WI38 (cell line): ENCODE measurements at regions not wholly inside any gene's neighbourhood (a gene's known extent, or its start where the extent isn't known, plus 50 kb on each side); places are given as distances from the start of the nearest gene placed in this dataset.

Source experiments
- H3K4me3 ChIP-seq: 2 replicates; pipeline ENCODE4 v1.5.1; 2011; ENCODE audit warnings: low read depth, mild to moderate bottlenecking, control low read depth, low read length
- TF ChIP-seq, protein P1 (sequence below): IDR thresholded peaks from 2 replicates; pipeline ENCODE4 v1.5.1; 2012; ENCODE audit warnings: low read depth, mild to moderate bottlenecking, control low read depth, low read length

DNA sequence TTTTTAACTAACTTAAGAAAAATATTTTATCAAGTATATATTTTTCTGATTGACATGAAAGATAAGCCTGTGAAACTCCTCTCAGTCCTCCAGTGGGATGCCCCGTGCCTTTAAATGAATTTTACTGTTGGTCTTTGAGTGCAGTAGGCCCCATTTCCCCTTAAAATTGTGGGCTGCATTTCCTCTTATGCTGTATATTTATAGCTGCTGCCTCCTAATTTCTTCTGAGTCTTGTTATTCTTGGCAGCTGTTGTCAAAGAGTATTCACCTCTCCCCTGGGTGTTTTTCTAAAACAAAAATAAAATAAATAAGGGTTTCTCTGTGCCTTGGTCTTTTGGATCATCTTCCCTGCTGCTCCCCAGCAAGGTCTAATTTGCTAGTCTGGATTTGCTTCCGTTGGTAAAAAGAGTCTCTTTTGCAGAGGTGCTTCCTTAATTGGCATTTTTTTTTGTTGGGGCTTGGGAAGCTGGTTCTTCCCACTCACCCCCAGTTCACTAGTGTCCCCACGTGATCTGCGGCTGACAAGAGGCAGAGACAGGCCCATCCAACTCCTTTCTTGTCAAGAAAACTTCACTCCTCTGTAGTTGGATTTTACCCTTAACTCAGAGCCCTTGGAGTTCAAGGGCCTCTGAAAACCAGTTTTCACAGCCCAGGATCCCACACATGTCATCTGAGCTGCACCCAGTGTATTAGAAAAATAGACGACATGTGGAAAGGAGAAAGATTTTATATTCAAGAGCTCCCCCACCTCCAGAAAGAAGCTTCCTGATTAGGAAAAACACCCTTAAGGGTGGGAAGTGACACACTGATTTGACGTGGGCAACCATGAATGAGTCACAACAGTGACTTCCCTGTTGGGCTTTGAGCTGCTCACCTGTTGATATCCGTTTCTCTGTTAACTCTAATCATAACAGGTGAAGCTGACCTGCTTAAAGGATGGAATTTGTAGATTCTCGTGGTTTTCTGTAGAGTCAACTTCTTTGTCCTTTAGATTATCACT lies 431.5 kb downstream of the DCDC2C start:
- no peak overlapping the region for H3K4me3 ChIP-seq
- TF ChIP-seq, protein P1, sequence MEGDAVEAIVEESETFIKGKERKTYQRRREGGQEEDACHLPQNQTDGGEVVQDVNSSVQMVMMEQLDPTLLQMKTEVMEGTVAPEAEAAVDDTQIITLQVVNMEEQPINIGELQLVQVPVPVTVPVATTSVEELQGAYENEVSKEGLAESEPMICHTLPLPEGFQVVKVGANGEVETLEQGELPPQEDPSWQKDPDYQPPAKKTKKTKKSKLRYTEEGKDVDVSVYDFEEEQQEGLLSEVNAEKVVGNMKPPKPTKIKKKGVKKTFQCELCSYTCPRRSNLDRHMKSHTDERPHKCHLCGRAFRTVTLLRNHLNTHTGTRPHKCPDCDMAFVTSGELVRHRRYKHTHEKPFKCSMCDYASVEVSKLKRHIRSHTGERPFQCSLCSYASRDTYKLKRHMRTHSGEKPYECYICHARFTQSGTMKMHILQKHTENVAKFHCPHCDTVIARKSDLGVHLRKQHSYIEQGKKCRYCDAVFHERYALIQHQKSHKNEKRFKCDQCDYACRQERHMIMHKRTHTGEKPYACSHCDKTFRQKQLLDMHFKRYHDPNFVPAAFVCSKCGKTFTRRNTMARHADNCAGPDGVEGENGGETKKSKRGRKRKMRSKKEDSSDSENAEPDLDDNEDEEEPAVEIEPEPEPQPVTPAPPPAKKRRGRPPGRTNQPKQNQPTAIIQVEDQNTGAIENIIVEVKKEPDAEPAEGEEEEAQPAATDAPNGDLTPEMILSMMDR, result no peak

DNA sequence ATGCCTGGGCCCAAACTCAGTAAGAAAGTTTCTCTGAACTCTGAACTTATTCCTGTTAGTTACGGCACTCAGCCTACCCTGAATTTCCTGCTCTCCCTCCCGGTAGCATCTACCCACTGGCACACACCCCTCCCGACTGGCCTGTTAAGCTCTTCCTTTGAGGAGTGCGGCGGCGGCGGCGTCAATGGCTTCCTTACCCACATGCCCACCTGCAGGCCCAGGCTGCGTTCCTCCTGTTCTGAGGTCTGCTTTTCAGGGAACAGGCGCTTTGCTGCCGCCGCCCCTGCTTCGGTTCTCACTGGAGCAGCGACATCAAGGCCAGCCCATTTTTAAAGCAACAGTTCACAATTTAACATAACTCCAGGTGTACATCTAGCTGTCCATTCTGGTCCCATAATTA lies 432.4 kb downstream of the DCDC2C start:
- TF ChIP-seq, protein P1, result no peak
- no peak overlapping the region for H3K4me3 ChIP-seq

DNA sequence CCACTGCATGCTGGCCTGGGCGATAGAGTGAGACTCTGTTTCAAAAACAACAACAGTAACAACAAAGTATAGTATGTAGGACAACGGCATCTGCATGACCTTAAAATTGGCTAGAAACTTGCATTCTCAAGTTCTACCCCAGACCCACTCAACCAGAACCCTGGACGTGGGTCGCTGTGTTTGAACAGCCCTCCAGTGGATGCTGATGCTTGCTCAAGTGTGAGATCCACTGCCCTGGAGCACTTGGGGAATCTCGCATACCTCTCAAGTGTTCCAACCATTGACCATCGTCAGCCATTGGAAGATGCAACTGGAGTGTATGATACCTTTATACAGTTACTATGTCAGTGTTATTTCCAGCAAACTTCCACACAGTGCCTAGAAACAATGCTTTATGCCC lies 435.9 kb downstream of the DCDC2C start:
- H3K4me3 ChIP-seq, result no peak overlapping the region
- TF ChIP-seq, protein P1, result no peak

DNA sequence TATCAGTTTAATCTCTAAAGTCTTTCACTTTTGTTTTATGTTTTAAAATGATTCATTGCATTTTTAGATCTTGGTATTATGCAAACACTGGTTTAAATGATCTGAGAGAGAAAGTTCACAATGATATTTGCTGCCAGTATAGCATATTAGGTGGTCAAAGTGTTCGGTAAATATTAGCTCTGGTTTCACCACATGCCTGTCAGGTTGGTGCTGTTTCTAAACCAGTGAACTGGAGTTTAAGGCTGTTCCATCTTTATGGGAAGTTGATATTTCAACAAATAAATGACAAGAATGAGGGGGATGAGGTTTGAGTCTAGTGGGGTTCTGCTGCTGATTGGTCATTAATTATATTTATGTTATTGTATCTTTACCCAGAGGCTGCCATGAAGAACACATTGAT lies 436.4 kb downstream of the DCDC2C start:
- TF ChIP-seq, protein P1, result no peak
- no peak overlapping the region for H3K4me3 ChIP-seq

DNA sequence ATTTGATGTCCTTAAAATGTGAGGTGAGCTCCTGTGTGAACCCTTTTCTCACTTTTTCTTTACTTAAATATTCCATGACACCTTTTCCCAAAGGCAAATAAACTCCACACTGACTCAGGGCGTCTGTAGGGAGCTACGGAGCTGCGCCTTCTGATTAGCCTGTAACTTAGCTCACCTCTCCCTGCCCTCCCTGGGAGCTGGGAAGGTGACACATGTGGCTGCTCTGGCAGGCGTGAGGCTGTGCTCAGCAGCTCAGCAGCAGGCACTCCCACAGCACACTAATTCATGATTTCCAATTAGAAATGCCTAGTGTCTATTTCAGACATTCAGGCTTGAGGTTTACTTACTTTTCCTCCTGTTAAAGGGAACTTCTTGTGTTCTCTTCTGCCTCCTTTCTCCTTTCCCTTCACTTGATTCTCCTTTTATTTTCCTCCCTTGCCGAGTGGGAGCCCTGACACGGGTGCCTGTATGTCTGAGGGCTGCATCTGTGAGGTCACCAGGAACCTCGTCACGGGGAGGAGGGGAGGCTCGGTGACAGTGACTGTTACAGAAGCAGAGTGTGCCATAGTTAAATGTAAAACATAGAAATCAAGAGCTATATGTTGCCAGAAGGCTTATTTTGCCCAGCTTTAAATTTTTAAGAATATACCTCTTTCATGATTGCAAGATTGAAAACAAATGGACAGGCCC lies 437.1 kb downstream of the DCDC2C start:
- TF ChIP-seq, protein P1, result no peak
- H3K4me3 ChIP-seq, result no peak overlapping the region

DNA sequence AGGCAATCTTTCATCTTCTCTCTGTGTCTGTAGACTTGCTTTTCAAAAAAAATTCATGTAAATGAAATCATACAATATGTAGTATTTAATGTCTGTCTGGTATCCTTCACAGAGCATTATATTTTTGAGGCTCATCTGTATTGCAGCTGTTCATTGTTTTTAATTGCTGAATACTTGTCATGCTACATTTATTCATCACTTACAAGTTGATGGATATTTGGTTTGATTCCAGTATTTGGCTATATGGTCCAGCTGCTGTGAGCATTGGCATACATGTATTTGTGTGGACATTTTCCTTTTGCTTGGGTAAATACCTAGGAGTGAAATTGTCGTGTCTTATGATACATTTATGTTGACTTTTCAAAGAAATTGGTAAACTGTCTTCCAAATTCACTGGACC lies 441.4 kb downstream of the DCDC2C start:
- H3K4me3 ChIP-seq, result no peak overlapping the region
- TF ChIP-seq, protein P1, result no peak

DNA sequence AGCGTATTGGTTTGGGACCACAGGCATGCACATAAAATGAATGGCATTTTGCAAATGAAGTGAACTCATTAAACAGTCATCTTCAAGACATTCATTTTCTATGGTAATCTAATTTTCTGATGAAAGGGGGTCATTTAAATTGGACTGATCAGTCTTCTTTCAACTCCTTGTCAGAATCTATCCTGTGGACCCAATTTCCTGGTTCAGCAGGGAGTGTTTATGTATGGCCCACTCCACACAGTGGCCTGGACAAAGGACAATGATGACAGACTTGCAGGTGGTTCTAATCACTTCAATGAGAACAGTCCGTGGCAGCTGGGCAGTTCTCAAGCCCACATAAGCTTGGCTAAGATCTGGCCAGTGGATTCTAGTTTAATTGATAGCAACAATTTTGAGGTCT lies 448.1 kb downstream of the DCDC2C start:
- H3K4me3 ChIP-seq, result no peak overlapping the region
- TF ChIP-seq, protein P1, result no peak
